Common myeloid progenitor, CD34-positive (primary cell): ENCODE measurements at regions not wholly inside any gene's neighbourhood (a gene's known extent, or its start where the extent isn't known, plus 50 kb on each side); places are given as distances from the start of the nearest gene placed in this dataset.

ENCODE experiments used
- CTCF ChIA-PET: fragments of 350-600 bp; sonication (Branson Sonifier 250); formaldehyde crosslinking; loops from one replicate; lab custom pipeline; 2021; ENCODE audit warnings: antibody characterized with exemption; lab: Charles Lee
- POLR2A ChIA-PET: fragments of 350-600 bp; sonication (Branson Sonifier 250); formaldehyde crosslinking; loops from one replicate; lab custom pipeline; 2021; ENCODE audit warnings: antibody characterized with exemption; lab: Charles Lee
- DNase-seq, 3 donors: peaks; one replicate each; pipeline versions ENCODE4 v3.0.0 to v3.0.0-alpha.2; 2013
- H3K27ac ChIP-seq, 2 experiments: 1 replicate in 1 of 2; 2 replicates in 1 of 2; pipeline ENCODE4 v1.7.0; 2013; ENCODE audit warnings: inconsistent platforms in 2 of 2, low read length in 2 of 2, mild to moderate bottlenecking in 2 of 2, low read depth in 1 of 2, moderate library complexity in 1 of 2; ENCODE audit not compliant: severe bottlenecking in 2 of 2, insufficient read depth in 1 of 2, poor library complexity in 1 of 2
- H3K27me3 ChIP-seq, 5 experiments: replicated peaks in 2 of 5; 1 replicate in 3 of 5; 2 replicates in 2 of 5; pipeline versions ENCODE4 v1.6.1 to v1.7.0; 2013; ENCODE audit warnings: low read length in 4 of 5, mild to moderate bottlenecking in 2 of 5, moderate library complexity in 2 of 5, inconsistent platforms in 1 of 5; ENCODE audit not compliant: insufficient read depth in 5 of 5, control insufficient read depth in 4 of 5
- H3K36me3 ChIP-seq, 4 experiments: 1 replicate in 2 of 4; 2 replicates in 2 of 4; pipeline versions ENCODE4 v1.6.1 to v1.7.0; 2013; ENCODE audit warnings: low read length in 3 of 4, control low read depth in 1 of 4, mild to moderate bottlenecking in 1 of 4; ENCODE audit not compliant: control insufficient read depth in 4 of 4, insufficient read depth in 4 of 4
- H3K4me1 ChIP-seq, 4 experiments: 1 replicate in 3 of 4; 2 replicates in 1 of 4; pipeline versions ENCODE4 v1.6.1 to v1.7.1; 2013; ENCODE audit warnings: low read length in 3 of 4, mild to moderate bottlenecking in 3 of 4, control low read depth in 1 of 4, inconsistent platforms in 1 of 4, moderate library complexity in 1 of 4; ENCODE audit not compliant: control insufficient read depth in 4 of 4, insufficient read depth in 4 of 4; ENCODE audit errors: control extremely low read depth in 1 of 4
- H3K4me3 ChIP-seq, 7 experiments: 1 replicate in 4 of 7; 2 replicates in 3 of 7; pipeline versions ENCODE4 v1.5.1 to v1.7.0; 2013; ENCODE audit warnings: mild to moderate bottlenecking in 7 of 7, low read length in 6 of 7, moderate library complexity in 6 of 7, inconsistent platforms in 2 of 7, low read depth in 2 of 7, control low read depth in 1 of 7; ENCODE audit not compliant: insufficient read depth in 4 of 7, control insufficient read depth in 1 of 7; ENCODE audit errors: extremely low read depth in 1 of 7
- H3K9me3 ChIP-seq, 5 experiments: 1 replicate in 4 of 5; 2 replicates in 1 of 5; pipeline versions ENCODE4 v1.6.1 to v1.7.1; 2013; ENCODE audit warnings: low read length in 4 of 5, mild to moderate bottlenecking in 2 of 5, inconsistent platforms in 1 of 5, low read depth in 1 of 5, moderate library complexity in 1 of 5; ENCODE audit not compliant: control insufficient read depth in 4 of 5, insufficient read depth in 2 of 5; ENCODE audit errors: control extremely low read depth in 1 of 5
- WGBS: methylation state at CpG from one replicate; pipeline ENCODE4 v1.1.5; 2013; ENCODE audit not compliant: insufficient coverage; 5-methylcytosine and 5-hydroxymethylcytosine counted together

DNA sequence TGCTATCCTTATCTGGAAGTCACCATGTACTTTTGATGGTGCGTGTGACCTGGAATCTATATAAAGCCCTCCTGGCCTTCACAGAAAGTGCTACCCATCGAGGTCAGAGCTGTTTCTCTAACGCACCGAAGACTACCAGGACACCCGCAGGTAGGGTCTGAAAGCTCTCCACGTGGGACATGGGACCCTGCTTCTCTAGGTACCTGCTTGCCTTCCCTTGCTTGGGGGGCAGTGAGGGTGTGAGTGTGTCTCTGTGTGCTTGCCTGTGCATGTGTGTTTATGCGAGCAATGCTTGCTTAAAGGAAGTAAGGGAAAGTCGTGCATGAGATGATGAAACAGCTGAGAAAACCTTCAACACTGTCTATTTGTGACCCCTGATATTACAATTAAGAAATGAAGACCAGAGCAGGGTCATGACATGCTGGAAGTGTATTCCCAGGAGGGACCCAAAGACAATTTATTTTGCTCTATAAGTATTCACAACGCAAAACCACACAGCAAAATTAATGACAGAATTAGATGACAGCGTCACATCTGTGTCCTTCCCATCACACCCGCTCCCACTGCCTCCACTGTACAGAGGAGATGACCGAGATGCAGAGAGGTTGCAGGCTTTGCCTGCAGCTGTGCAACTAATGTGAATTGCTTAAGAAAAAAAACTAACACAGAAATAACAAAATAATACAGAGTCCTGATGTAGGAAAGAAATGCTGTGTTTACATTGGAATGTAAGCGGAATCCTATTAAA, 76.4 kb upstream of the HELT start:
- no peaks in the 10 kb centered on the region for H3K4me1 ChIP-seq
- DNase-seq, result no peak
- no peaks in the 10 kb centered on the region for H3K36me3 ChIP-seq
- H3K9me3 ChIP-seq, result peaks cover 0 to 2% (median 0%) of the 10 kb centered on the region in 5 experiments
- H3K4me3 ChIP-seq, result no peak overlapping the region
- H3K27me3 ChIP-seq, result no peaks in the 10 kb centered on the region
- H3K27ac ChIP-seq, result no peak overlapping the region
- ChIA-PET POLR2A (interaction anchor here (1.3 kb wide), 1 partner anchor 17 kb away, joined by 4 read pairs; no protein-coding TSS in a partner anchor), CTCF (no interaction called here)
- 91% methylated on average over 9 of the region's 13 CpGs for WGBS

- Histone ChIP-seq H3K4me3 (no peak overlapping the region), H3K9me3 (peaks cover 0 to 2% (median 0%) of the 10 kb centered on the region in 5 experiments), H3K36me3 (no peaks in the 10 kb centered on the region), H3K27ac (no peak overlapping the region), H3K4me1 (no peaks in the 10 kb centered on the region), H3K27me3 (no peaks in the 10 kb centered on the region)
- CTCF ChIA-PET, result no interaction called here
- DNase-seq, result no peak
- WGBS, result 97% methylated on average over 10 of the region's 13 CpGs
- POLR2A ChIA-PET, result no interaction called here
These were observed 75.6 kb upstream of the HELT start for GRCh38 chr4:184942444-184943425.

DNA sequence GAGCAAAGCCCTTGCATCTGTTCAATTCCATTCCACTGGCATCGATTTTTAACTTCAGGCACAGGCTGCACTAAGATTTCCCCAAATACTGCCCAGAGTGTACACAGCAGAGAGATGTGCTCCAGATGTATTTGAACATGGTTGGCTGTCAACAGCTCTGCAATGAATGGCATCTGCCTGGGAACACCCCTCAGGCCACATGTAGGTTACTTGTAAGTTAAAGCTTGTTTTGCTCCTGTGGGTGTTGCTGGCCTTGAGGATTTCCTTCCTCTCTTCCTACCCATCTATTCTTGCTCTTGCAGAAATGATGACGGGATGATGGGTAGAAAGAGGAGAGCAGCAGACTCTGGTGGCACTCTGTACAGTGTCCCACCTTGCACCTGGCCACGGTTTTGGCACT, 69.3 kb upstream of the HELT start:
- Histone ChIP-seq H3K27me3 (peaks cover 0 to 10% (median 3%) of the 10 kb centered on the region in 5 experiments), H3K4me1 (no peaks in the 10 kb centered on the region), H3K4me3 (no peak overlapping the region), H3K27ac (no peak overlapping the region), H3K36me3 (no peaks in the 10 kb centered on the region), H3K9me3 (peaks cover 0 to under 1% (median 0%) of the 10 kb centered on the region in 5 experiments)
- CTCF ChIA-PET, result interaction anchor here (0.6 kb wide), 1 partner anchor 52 kb away, joined by 3 read pairs; no protein-coding TSS in a partner anchor
- POLR2A ChIA-PET, result no interaction called here
- DNase-seq, result no peak
- WGBS, result 100% methylated on average over 2 of the region's 3 CpGs

DNA sequence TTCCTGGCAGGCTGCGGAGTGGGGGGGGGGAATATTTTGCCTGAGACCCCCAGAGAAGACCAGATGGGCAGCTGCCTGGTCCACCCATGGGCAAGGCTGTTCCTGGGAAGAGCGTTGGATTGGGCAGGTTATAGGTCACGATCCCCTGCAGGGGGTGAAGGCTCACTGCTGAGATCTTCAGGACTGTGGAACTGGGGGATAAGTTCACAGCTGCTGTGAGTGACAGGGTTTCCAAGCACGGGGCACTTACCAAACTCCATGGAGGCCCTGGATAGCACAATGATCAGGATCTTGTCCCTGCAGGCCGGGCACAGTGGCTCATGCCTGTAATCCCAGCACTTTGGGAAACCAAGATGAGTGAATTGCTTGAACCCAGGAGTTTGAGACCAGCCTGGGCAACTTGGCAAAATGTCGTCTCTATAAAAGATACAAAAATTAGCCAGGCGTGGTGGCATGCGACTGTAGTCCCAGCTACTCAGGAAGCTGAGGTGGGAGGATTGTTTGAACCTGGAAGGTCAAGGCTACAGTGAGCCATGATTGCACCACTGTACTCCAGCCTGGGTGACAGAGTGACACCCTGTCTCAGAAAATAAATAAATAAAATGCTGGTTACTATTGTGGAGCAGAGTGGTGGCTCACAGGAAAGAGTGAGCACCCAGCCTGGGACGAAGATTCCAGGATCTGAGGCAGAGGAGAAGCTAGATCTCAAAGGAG, 68.0 kb upstream of the HELT start:
- DNase-seq, result no peak
- CTCF ChIA-PET, result no interaction called here
- 96% methylated on average over 9 of the region's 9 CpGs for WGBS

GRCh38 chr4:184950926-184951325, 67.4 kb upstream of the HELT start:
- Histone ChIP-seq H3K9me3 (no peaks in the 10 kb centered on the region), H3K27me3 (peaks cover 0 to 15% (median 5%) of the 10 kb centered on the region in 5 experiments), H3K4me3 (no peak overlapping the region), H3K4me1 (no peaks in the 10 kb centered on the region), H3K27ac (no peak overlapping the region), H3K36me3 (no peaks in the 10 kb centered on the region)
- 92% methylated on average over 11 of the region's 13 CpGs for WGBS
- DNase-seq, result no peak
- CTCF ChIA-PET, result no interaction called here
- POLR2A ChIA-PET, result no interaction called here

More for the DNA sequence above, 68.0 kb upstream of the HELT start:
- Histone ChIP-seq H3K36me3 (no peaks in the 10 kb centered on the region), H3K9me3 (no peaks in the 10 kb centered on the region), H3K4me1 (no peaks in the 10 kb centered on the region), H3K27me3 (peaks cover 0 to 15% (median 5%) of the 10 kb centered on the region in 5 experiments), H3K4me3 (no peak overlapping the region), H3K27ac (no peak overlapping the region)
- POLR2A ChIA-PET, result no interaction called here

DNA sequence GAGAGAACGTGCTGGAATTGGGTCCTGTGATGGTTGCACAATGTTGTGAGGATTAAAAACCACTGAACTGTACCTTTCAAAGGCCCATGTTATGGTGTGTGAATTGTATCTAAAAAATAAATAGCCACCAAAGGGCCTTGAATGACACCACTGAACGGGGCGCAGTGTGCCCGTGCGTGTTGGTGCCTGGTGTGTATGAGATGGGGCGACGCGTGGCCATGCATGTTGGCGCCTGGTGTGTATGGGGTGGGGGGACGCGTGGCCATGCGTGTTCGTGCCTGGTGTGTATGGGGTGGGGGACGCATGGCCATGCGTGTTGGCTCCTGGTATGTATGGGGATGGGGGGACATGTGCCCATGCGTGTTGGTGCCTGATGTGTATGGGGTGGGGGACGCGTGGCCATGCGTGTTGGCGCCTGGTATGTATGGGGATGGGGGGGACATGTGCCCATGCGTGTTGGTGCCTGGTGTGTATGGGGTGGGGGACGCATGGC, 66.6 kb upstream of the HELT start:
- Histone ChIP-seq H3K36me3 (no peaks in the 10 kb centered on the region), H3K4me1 (no peaks in the 10 kb centered on the region), H3K27me3 (peaks cover 0 to 15% (median 5%) of the 10 kb centered on the region in 5 experiments), H3K4me3 (no peak overlapping the region), H3K9me3 (no peaks in the 10 kb centered on the region), H3K27ac (no peak overlapping the region)
- 92% methylated on average over 13 of the region's 22 CpGs for WGBS
- CTCF ChIA-PET, result no interaction called here
- POLR2A ChIA-PET, result no interaction called here
- DNase-seq, result no peak
